ENCODE measurements at regions not wholly inside any gene's neighbourhood (a gene's known extent, or its start where the extent isn't known, plus 50 kb on each side); places are given as distances from the start of the nearest gene placed in this dataset.

- Mint-ChIP-seq H3K4me3 (no peak overlapping the region), H3K27me3 (peaks cover 58% of the 10 kb centered on the region), H3K36me3 (ENCODE audit: insufficient read depth) (no peaks in the 10 kb centered on the region), H3K4me1 (no peaks in the 10 kb centered on the region), H3K27ac (ENCODE audit: low read depth) (no peak overlapping the region), H3K9me3 (no peaks in the 10 kb centered on the region)
- ATAC-seq (replicated peaks; ENCODE audit: extremely low read depth, poor library complexity, severe bottlenecking) (no peak), DNase-seq (ENCODE audit: low spot score in 2 of 2) (no peak)
These were observed 194.8 kb downstream of the BUD13 start for GRCh38 chr11:116577956-116578355.

- no peaks in the 10 kb centered on the region for H3K4me1 Mint-ChIP-seq
- ATAC-seq (replicated peaks; ENCODE audit: extremely low read depth, poor library complexity, severe bottlenecking) (no peak), DNase-seq (ENCODE audit: low spot score in 2 of 2) (no peak)
- H3K4me3 Mint-ChIP-seq, result no peak overlapping the region
- peaks cover 51% of the 10 kb centered on the region for H3K27me3 Mint-ChIP-seq
- H3K36me3 Mint-ChIP-seq (ENCODE audit: insufficient read depth), result no peaks in the 10 kb centered on the region
- no peaks in the 10 kb centered on the region for H3K9me3 Mint-ChIP-seq
- H3K27ac Mint-ChIP-seq (ENCODE audit: low read depth), result no peak overlapping the region
These were observed 195.5 kb downstream of the BUD13 start for GRCh38 chr11:116577273-116577672.

- H3K36me3 Mint-ChIP-seq (ENCODE audit: insufficient read depth), result no peaks in the 10 kb centered on the region
- H3K4me1 Mint-ChIP-seq, result no peaks in the 10 kb centered on the region
- no peaks in the 10 kb centered on the region for H3K9me3 Mint-ChIP-seq
- ATAC-seq (replicated peaks; ENCODE audit: extremely low read depth, poor library complexity, severe bottlenecking), result no peak
- DNase-seq (ENCODE audit: low spot score in 2 of 2), result no peak
- H3K27me3 Mint-ChIP-seq, result peaks cover 44% of the 10 kb centered on the region
- H3K27ac Mint-ChIP-seq (ENCODE audit: low read depth), result no peak overlapping the region
- H3K4me3 Mint-ChIP-seq, result no peak overlapping the region
These were observed 196.3 kb downstream of the BUD13 start for GRCh38 chr11:116576526-116576925.

- H3K36me3 Mint-ChIP-seq (ENCODE audit: insufficient read depth), result no peaks in the 10 kb centered on the region
- ATAC-seq (replicated peaks; ENCODE audit: extremely low read depth, poor library complexity, severe bottlenecking), result no peak
These were observed 205.0 kb downstream of the BUD13 start for GRCh38 chr11:116567721-116568242.

GRCh38 chr11:116563712-116564047 lies 209.1 kb downstream of the BUD13 start:
- ATAC-seq (replicated peaks; ENCODE audit: extremely low read depth, poor library complexity, severe bottlenecking), result no peak
- Mint-ChIP-seq H3K4me1 (no peaks in the 10 kb centered on the region), H3K36me3 (ENCODE audit: insufficient read depth) (no peaks in the 10 kb centered on the region), H3K9me3 (no peaks in the 10 kb centered on the region), H3K27me3 (peaks cover 51% of the 10 kb centered on the region), H3K4me3 (no peak overlapping the region), H3K27ac (ENCODE audit: low read depth) (no peak overlapping the region)
- no peak for DNase-seq (ENCODE audit: low spot score in 2 of 2)

More at GRCh38 chr11:116567721-116568242, 205.0 kb downstream of the BUD13 start:
- no peaks in the 10 kb centered on the region for H3K4me1 Mint-ChIP-seq
- H3K9me3 Mint-ChIP-seq, result no peaks in the 10 kb centered on the region
- no peak overlapping the region for H3K4me3 Mint-ChIP-seq
- peaks cover 48% of the 10 kb centered on the region for H3K27me3 Mint-ChIP-seq
- no peak for DNase-seq (ENCODE audit: low spot score in 2 of 2)
- H3K27ac Mint-ChIP-seq (ENCODE audit: low read depth), result no peak overlapping the region

GRCh38 chr11:116563028-116563711 lies 209.6 kb downstream of the BUD13 start:
- Mint-ChIP-seq H3K27ac (ENCODE audit: low read depth) (no peak overlapping the region), H3K4me3 (no peak overlapping the region), H3K9me3 (no peaks in the 10 kb centered on the region), H3K36me3 (ENCODE audit: insufficient read depth) (no peaks in the 10 kb centered on the region), H3K27me3 (peaks cover 55% of the 10 kb centered on the region), H3K4me1 (no peaks in the 10 kb centered on the region)
- DNase-seq (ENCODE audit: low spot score in 2 of 2), result no peak
- no peak for ATAC-seq (replicated peaks; ENCODE audit: extremely low read depth, poor library complexity, severe bottlenecking)

- H3K27me3 Mint-ChIP-seq, result peaks cover 62% of the 10 kb centered on the region
- no peaks in the 10 kb centered on the region for H3K36me3 Mint-ChIP-seq (ENCODE audit: insufficient read depth)
- peaks cover 5% of the 10 kb centered on the region for H3K9me3 Mint-ChIP-seq
- DNase-seq (ENCODE audit: low spot score in 2 of 2) (no peak), ATAC-seq (replicated peaks; ENCODE audit: extremely low read depth, poor library complexity, severe bottlenecking) (no peak)
- H3K4me1 Mint-ChIP-seq, result no peaks in the 10 kb centered on the region
- no peak overlapping the region for H3K4me3 Mint-ChIP-seq
- H3K27ac Mint-ChIP-seq (ENCODE audit: low read depth), result no peak overlapping the region
These were observed 212.2 kb downstream of the BUD13 start for GRCh38 chr11:116560589-116560988.

- H3K27ac Mint-ChIP-seq (ENCODE audit: low read depth), result no peak overlapping the region
- H3K4me3 Mint-ChIP-seq, result no peak overlapping the region
- DNase-seq (ENCODE audit: low spot score in 2 of 2) (no peak), ATAC-seq (replicated peaks; ENCODE audit: extremely low read depth, poor library complexity, severe bottlenecking) (no peak)
- peaks cover 5% of the 10 kb centered on the region for H3K9me3 Mint-ChIP-seq
- no peaks in the 10 kb centered on the region for H3K4me1 Mint-ChIP-seq
- no peaks in the 10 kb centered on the region for H3K36me3 Mint-ChIP-seq (ENCODE audit: insufficient read depth)
- H3K27me3 Mint-ChIP-seq, result peaks cover 44% of the 10 kb centered on the region
These were observed 214.1 kb downstream of the BUD13 start for GRCh38 chr11:116558504-116559211.

- Mint-ChIP-seq H3K9me3 (peaks cover 5% of the 10 kb centered on the region), H3K27ac (ENCODE audit: low read depth) (no peak overlapping the region), H3K27me3 (peaks cover 35% of the 10 kb centered on the region), H3K4me3 (no peak overlapping the region), H3K36me3 (ENCODE audit: insufficient read depth) (no peaks in the 10 kb centered on the region), H3K4me1 (no peaks in the 10 kb centered on the region)
- DNase-seq (ENCODE audit: low spot score in 2 of 2) (no peak), ATAC-seq (replicated peaks; ENCODE audit: extremely low read depth, poor library complexity, severe bottlenecking) (no peak)
These were observed 215.5 kb downstream of the BUD13 start for GRCh38 chr11:116557282-116557681.

- Mint-ChIP-seq H3K4me1 (no peaks in the 10 kb centered on the region), H3K4me3 (no peak overlapping the region), H3K36me3 (ENCODE audit: insufficient read depth) (no peaks in the 10 kb centered on the region), H3K27ac (ENCODE audit: low read depth) (no peak overlapping the region), H3K9me3 (peaks cover 5% of the 10 kb centered on the region), H3K27me3 (peaks cover 43% of the 10 kb centered on the region)
- DNase-seq (ENCODE audit: low spot score in 2 of 2) (no peak), ATAC-seq (replicated peaks; ENCODE audit: extremely low read depth, poor library complexity, severe bottlenecking) (no peak)
These were observed 216.3 kb downstream of the BUD13 start for GRCh38 chr11:116556483-116556882.

GRCh38 chr11:116553482-116553881 lies 219.3 kb downstream of the BUD13 start:
- Mint-ChIP-seq H3K36me3 (ENCODE audit: insufficient read depth) (no peaks in the 10 kb centered on the region), H3K4me1 (no peaks in the 10 kb centered on the region)

GRCh38 chr11:116551576-116551975 lies 221.2 kb downstream of the BUD13 start:
- DNase-seq (ENCODE audit: low spot score in 2 of 2), result no peak
- Mint-ChIP-seq H3K4me1 (no peaks in the 10 kb centered on the region), H3K4me3 (no peak overlapping the region), H3K27me3 (peaks cover 52% of the 10 kb centered on the region), H3K27ac (ENCODE audit: low read depth) (no peak overlapping the region), H3K36me3 (ENCODE audit: insufficient read depth) (no peaks in the 10 kb centered on the region), H3K9me3 (peaks cover 4% of the 10 kb centered on the region)
- no peak for ATAC-seq (replicated peaks; ENCODE audit: extremely low read depth, poor library complexity, severe bottlenecking)

More at GRCh38 chr11:116553482-116553881, 219.3 kb downstream of the BUD13 start:
- peaks cover 5% of the 10 kb centered on the region for H3K9me3 Mint-ChIP-seq
- H3K4me3 Mint-ChIP-seq, result no peak overlapping the region
- ATAC-seq (replicated peaks; ENCODE audit: extremely low read depth, poor library complexity, severe bottlenecking) (no peak), DNase-seq (ENCODE audit: low spot score in 2 of 2) (no peak)
- H3K27ac Mint-ChIP-seq (ENCODE audit: low read depth), result no peak overlapping the region
- H3K27me3 Mint-ChIP-seq, result peaks cover 50% of the 10 kb centered on the region

GRCh38 chr11:116548256-116548655 lies 224.5 kb downstream of the BUD13 start:
- H3K4me1 Mint-ChIP-seq, result no peaks in the 10 kb centered on the region
- H3K36me3 Mint-ChIP-seq (ENCODE audit: insufficient read depth), result no peaks in the 10 kb centered on the region
- no peak overlapping the region for H3K27ac Mint-ChIP-seq (ENCODE audit: low read depth)
- DNase-seq (ENCODE audit: low spot score in 2 of 2), result no peak
- H3K27me3 Mint-ChIP-seq, result peaks cover 53% of the 10 kb centered on the region
- H3K4me3 Mint-ChIP-seq, result no peak overlapping the region
- no peak for ATAC-seq (replicated peaks; ENCODE audit: extremely low read depth, poor library complexity, severe bottlenecking)
- H3K9me3 Mint-ChIP-seq, result no peaks in the 10 kb centered on the region

Data from central memory CD8-positive, alpha-beta T cell (primary cell).